ENCODE measurements at regions not wholly inside any gene's neighbourhood (a gene's known extent, or its start where the extent isn't known, plus 50 kb on each side); places are given as distances from the start of the nearest gene placed in this dataset.

DNA sequence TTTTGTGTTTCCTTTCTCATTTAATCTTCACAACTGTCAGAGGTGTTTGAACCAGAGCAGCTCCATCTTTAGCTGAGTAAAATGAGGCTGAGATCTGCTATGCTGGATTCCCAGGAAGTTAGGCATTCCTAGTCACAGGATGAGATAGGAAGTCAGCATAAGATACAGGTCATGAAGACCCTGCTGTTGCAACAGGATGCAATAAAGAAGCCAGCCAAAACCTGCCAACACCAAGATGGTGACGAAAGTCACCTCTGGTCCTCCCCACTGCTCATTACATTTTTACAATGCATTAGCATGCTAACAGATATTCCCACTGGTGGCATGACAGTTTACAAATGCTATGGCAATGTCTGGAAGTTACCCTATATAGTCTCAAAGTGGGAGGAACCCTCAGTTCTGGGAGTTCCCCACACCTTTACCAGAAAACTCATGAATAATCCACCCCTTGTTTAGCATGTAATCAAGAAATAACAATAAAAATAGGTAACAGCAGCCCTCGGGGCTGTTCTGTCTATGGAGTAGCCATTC, 262.2 kb upstream of the FERMT1 start:
- H3K9ac ChIP-seq (ENCODE audit: low read length) = no peak overlapping the region
- H3K79me1 ChIP-seq (replicated peaks; ENCODE audit: low read length, poor library complexity, severe bottlenecking) = no peaks in the 10 kb centered on the region
- H2BK120ac ChIP-seq (ENCODE audit: low read depth, low read length) = no peak overlapping the region
- H3K27me3 ChIP-seq (ENCODE audit: control insufficient read depth in 1 of 2, insufficient read depth in 1 of 2, low read length in 2 of 2) = no peaks in the 10 kb centered on the region
- peaks cover 7% of the 10 kb centered on the region for H3K9me3 ChIP-seq (ENCODE audit: control insufficient read depth, low read length)
- H3K4me3 ChIP-seq (ENCODE audit: insufficient read depth in 1 of 2, low read depth in 1 of 2, low read length in 2 of 2) = no peak overlapping the region
- no peak overlapping the region for H3K14ac ChIP-seq (ENCODE audit: low read length in 2 of 2)
- H2BK12ac ChIP-seq (ENCODE audit: low read length in 2 of 2) = no peak overlapping the region
- DNase-seq = no peak
- H3K27ac ChIP-seq (ENCODE audit: low read length, poor library complexity, severe bottlenecking) = no peak overlapping the region
- H2AK5ac ChIP-seq (ENCODE audit: low read length, severe bottlenecking) = no peak overlapping the region
- H2BK15ac ChIP-seq (ENCODE audit: low read depth, poor library complexity, severe bottlenecking) = no peak overlapping the region
- H3K4me1 ChIP-seq (ENCODE audit: control insufficient read depth, insufficient read depth, low read depth, low read length) = no peaks in the 10 kb centered on the region
- no peak overlapping the region for H3K18ac ChIP-seq (ENCODE audit: low read depth in 1 of 2, low read length in 2 of 2)
- H2AFZ ChIP-seq (ENCODE audit: low read depth, low read length) = no peak overlapping the region
- WGBS = 96% methylated on average over 2 of the region's 2 CpGs
- no peak overlapping the region for H4K91ac ChIP-seq (ENCODE audit: low read length)
- no peak overlapping the region for H3K4ac ChIP-seq (ENCODE audit: low read depth in 1 of 2, low read length in 2 of 2)
- no peaks in the 10 kb centered on the region for H3K36me3 ChIP-seq (ENCODE audit: control insufficient read depth in 1 of 2, insufficient read depth in 2 of 2, low read depth in 1 of 2, low read length in 2 of 2)
- H3K23ac ChIP-seq (ENCODE audit: low read length in 2 of 2) = no peak overlapping the region
- H4K8ac ChIP-seq (ENCODE audit: low read length) = no peak overlapping the region
- H2BK5ac ChIP-seq (ENCODE audit: low read depth, low read length, poor library complexity, severe bottlenecking) = no peak overlapping the region
- H3K4me2 ChIP-seq (ENCODE audit: low read length, poor library complexity, severe bottlenecking) = no peak overlapping the region

DNA sequence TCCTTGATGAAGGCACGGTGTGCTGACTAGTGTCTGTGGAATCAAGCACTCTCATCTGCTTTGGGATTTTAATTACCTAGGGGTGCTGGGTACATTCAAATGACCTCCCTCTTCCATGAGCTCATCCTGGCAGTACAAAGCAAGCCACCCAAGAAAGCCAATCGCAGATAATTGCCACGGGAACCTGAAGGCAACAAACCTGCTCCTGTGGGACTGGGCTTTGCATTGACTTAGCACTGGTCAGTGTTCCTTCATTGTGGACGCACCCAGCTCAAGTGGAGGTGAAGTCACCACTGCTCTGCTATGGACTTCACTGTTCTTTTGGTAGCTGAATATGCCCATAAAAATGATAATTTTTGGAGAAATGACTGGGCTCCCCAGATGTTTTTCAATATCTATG, 261.6 kb upstream of the FERMT1 start:
- DNase-seq = no peak
- H3K79me1 ChIP-seq (replicated peaks; ENCODE audit: low read length, poor library complexity, severe bottlenecking) = no peaks in the 10 kb centered on the region
- no peak overlapping the region for H2AFZ ChIP-seq (ENCODE audit: low read depth, low read length)
- no peak overlapping the region for H3K18ac ChIP-seq (ENCODE audit: low read depth in 1 of 2, low read length in 2 of 2)
- peak overlapping the region; percentile 84 for H4K91ac ChIP-seq (ENCODE audit: low read length)
- H3K9ac ChIP-seq (ENCODE audit: low read length) = no peak overlapping the region
- no peak overlapping the region for H4K8ac ChIP-seq (ENCODE audit: low read length)
- H3K9me3 ChIP-seq (ENCODE audit: control insufficient read depth, low read length) = peaks cover 7% of the 10 kb centered on the region
- no peak overlapping the region for H3K14ac ChIP-seq (ENCODE audit: low read length in 2 of 2)
- H3K4ac ChIP-seq (ENCODE audit: low read depth in 1 of 2, low read length in 2 of 2) = no peak overlapping the region
- H3K27me3 ChIP-seq (ENCODE audit: control insufficient read depth in 1 of 2, insufficient read depth in 1 of 2, low read length in 2 of 2) = no peaks in the 10 kb centered on the region
- H2BK12ac ChIP-seq (ENCODE audit: low read length in 2 of 2) = peak overlapping the region in 1 of 2 experiments; percentile 18
- no peak overlapping the region for H2BK120ac ChIP-seq (ENCODE audit: low read depth, low read length)
- H3K4me3 ChIP-seq (ENCODE audit: insufficient read depth in 1 of 2, low read depth in 1 of 2, low read length in 2 of 2) = no peak overlapping the region
- H3K27ac ChIP-seq (ENCODE audit: low read length, poor library complexity, severe bottlenecking) = no peak overlapping the region
- no peak overlapping the region for H2BK15ac ChIP-seq (ENCODE audit: low read depth, poor library complexity, severe bottlenecking)
- WGBS = 93% methylated on average over 4 of the region's 4 CpGs
- no peak overlapping the region for H2BK5ac ChIP-seq (ENCODE audit: low read depth, low read length, poor library complexity, severe bottlenecking)
- H3K4me1 ChIP-seq (ENCODE audit: control insufficient read depth, insufficient read depth, low read depth, low read length) = no peaks in the 10 kb centered on the region
- H2AK5ac ChIP-seq (ENCODE audit: low read length, severe bottlenecking) = no peak overlapping the region
- no peak overlapping the region for H3K4me2 ChIP-seq (ENCODE audit: low read length, poor library complexity, severe bottlenecking)
- H3K23ac ChIP-seq (ENCODE audit: low read length in 2 of 2) = no peak overlapping the region
- no peaks in the 10 kb centered on the region for H3K36me3 ChIP-seq (ENCODE audit: control insufficient read depth in 1 of 2, insufficient read depth in 2 of 2, low read depth in 1 of 2, low read length in 2 of 2)

DNA sequence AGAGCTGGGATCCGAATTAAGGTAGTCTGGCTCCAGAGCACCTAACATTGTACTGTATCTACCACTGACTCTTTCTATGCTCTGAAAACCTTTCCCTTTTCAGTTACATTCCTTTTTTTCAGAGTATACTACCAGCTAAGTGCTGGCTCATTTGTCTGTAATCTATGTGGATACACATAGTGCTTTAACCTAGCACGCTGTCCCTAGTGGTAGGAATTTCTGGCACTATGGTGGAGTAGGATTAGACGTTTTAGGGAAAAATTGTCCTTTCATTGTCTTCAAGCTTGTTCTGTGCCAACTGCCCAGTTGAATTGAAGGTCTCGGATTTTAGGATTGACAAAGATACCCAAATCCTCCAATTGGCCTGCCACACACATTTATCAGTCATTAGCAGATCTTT, 259.1 kb upstream of the FERMT1 start:
- H3K23ac ChIP-seq (ENCODE audit: low read length in 2 of 2) = no peak overlapping the region
- H2BK12ac ChIP-seq (ENCODE audit: low read length in 2 of 2) = no peak overlapping the region
- no peak overlapping the region for H2BK120ac ChIP-seq (ENCODE audit: low read depth, low read length)
- H3K79me1 ChIP-seq (replicated peaks; ENCODE audit: low read length, poor library complexity, severe bottlenecking) = no peaks in the 10 kb centered on the region
- no peak overlapping the region for H2AK5ac ChIP-seq (ENCODE audit: low read length, severe bottlenecking)
- no peak overlapping the region for H3K4me3 ChIP-seq (ENCODE audit: insufficient read depth in 1 of 2, low read depth in 1 of 2, low read length in 2 of 2)
- no peak overlapping the region for H3K9ac ChIP-seq (ENCODE audit: low read length)
- no peak overlapping the region for H3K18ac ChIP-seq (ENCODE audit: low read depth in 1 of 2, low read length in 2 of 2)
- peak; percentile 62 for DNase-seq
- no peaks in the 10 kb centered on the region for H3K27me3 ChIP-seq (ENCODE audit: control insufficient read depth in 1 of 2, insufficient read depth in 1 of 2, low read length in 2 of 2)
- H3K9me3 ChIP-seq (ENCODE audit: control insufficient read depth, low read length) = peaks cover 3% of the 10 kb centered on the region
- H2AFZ ChIP-seq (ENCODE audit: low read depth, low read length) = no peak overlapping the region
- H4K8ac ChIP-seq (ENCODE audit: low read length) = no peak overlapping the region
- no peak overlapping the region for H3K4me2 ChIP-seq (ENCODE audit: low read length, poor library complexity, severe bottlenecking)
- no peak overlapping the region for H3K27ac ChIP-seq (ENCODE audit: low read length, poor library complexity, severe bottlenecking)
- no peak overlapping the region for H3K4ac ChIP-seq (ENCODE audit: low read depth in 1 of 2, low read length in 2 of 2)
- H3K36me3 ChIP-seq (ENCODE audit: control insufficient read depth in 1 of 2, insufficient read depth in 2 of 2, low read depth in 1 of 2, low read length in 2 of 2) = no peaks in the 10 kb centered on the region
- H3K4me1 ChIP-seq (ENCODE audit: control insufficient read depth, insufficient read depth, low read depth, low read length) = no peaks in the 10 kb centered on the region
- 39% methylated on average over 3 of the region's 4 CpGs for whole genome bisulfite sequencing
- H3K14ac ChIP-seq (ENCODE audit: low read length in 2 of 2) = no peak overlapping the region
- H4K91ac ChIP-seq (ENCODE audit: low read length) = no peak overlapping the region
- H2BK5ac ChIP-seq (ENCODE audit: low read depth, low read length, poor library complexity, severe bottlenecking) = no peak overlapping the region
- no peak overlapping the region for H2BK15ac ChIP-seq (ENCODE audit: low read depth, poor library complexity, severe bottlenecking)

DNA sequence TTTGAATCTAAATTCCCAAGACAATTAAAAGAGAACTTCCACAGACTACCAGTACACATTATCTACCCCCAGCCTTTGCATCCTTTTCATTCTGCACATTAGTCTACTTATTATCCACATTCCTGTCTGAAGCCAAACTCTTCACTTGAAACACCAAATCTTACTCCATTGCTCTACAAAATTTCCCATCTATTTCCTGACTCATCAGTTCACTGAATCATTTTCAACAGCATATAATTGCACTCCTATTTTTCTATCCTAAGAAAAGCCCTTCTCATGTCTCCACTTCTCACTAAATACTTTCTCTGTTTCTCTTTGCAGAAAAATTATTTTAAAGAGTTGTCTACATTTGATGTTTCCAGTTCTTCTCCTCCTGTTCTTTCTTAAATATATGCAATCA, 239.4 kb upstream of the FERMT1 start:
- no peak overlapping the region for H3K27ac ChIP-seq (ENCODE audit: low read length, poor library complexity, severe bottlenecking)
- H3K4me2 ChIP-seq (ENCODE audit: low read length, poor library complexity, severe bottlenecking) = no peak overlapping the region
- no peak overlapping the region for H3K18ac ChIP-seq (ENCODE audit: low read depth in 1 of 2, low read length in 2 of 2)
- H3K4me3 ChIP-seq (ENCODE audit: insufficient read depth in 1 of 2, low read depth in 1 of 2, low read length in 2 of 2) = no peak overlapping the region
- H3K9me3 ChIP-seq (ENCODE audit: control insufficient read depth, low read length) = no peaks in the 10 kb centered on the region
- H3K14ac ChIP-seq (ENCODE audit: low read length in 2 of 2) = no peak overlapping the region
- H2AFZ ChIP-seq (ENCODE audit: low read depth, low read length) = no peak overlapping the region
- no peak overlapping the region for H2BK120ac ChIP-seq (ENCODE audit: low read depth, low read length)
- H3K4ac ChIP-seq (ENCODE audit: low read depth in 1 of 2, low read length in 2 of 2) = no peak overlapping the region
- H2BK5ac ChIP-seq (ENCODE audit: low read depth, low read length, poor library complexity, severe bottlenecking) = no peak overlapping the region
- H3K79me1 ChIP-seq (replicated peaks; ENCODE audit: low read length, poor library complexity, severe bottlenecking) = no peaks in the 10 kb centered on the region
- H2BK15ac ChIP-seq (ENCODE audit: low read depth, poor library complexity, severe bottlenecking) = no peak overlapping the region
- H3K27me3 ChIP-seq (ENCODE audit: control insufficient read depth in 1 of 2, insufficient read depth in 1 of 2, low read length in 2 of 2) = no peaks in the 10 kb centered on the region
- H2AK5ac ChIP-seq (ENCODE audit: low read length, severe bottlenecking) = no peak overlapping the region
- no peaks in the 10 kb centered on the region for H3K36me3 ChIP-seq (ENCODE audit: control insufficient read depth in 1 of 2, insufficient read depth in 2 of 2, low read depth in 1 of 2, low read length in 2 of 2)
- H3K23ac ChIP-seq (ENCODE audit: low read length in 2 of 2) = no peak overlapping the region
- H3K4me1 ChIP-seq (ENCODE audit: control insufficient read depth, insufficient read depth, low read depth, low read length) = no peaks in the 10 kb centered on the region
- H3K9ac ChIP-seq (ENCODE audit: low read length) = no peak overlapping the region
- no peak overlapping the region for H4K8ac ChIP-seq (ENCODE audit: low read length)
- H2BK12ac ChIP-seq (ENCODE audit: low read length in 2 of 2) = no peak overlapping the region
- DNase-seq = no peak
- H4K91ac ChIP-seq (ENCODE audit: low read length) = no peak overlapping the region
